ENCODE measurements at regions not wholly inside any gene's neighbourhood (a gene's known extent, or its start where the extent isn't known, plus 50 kb on each side); places are given as distances from the start of the nearest gene placed in this dataset.

DNA sequence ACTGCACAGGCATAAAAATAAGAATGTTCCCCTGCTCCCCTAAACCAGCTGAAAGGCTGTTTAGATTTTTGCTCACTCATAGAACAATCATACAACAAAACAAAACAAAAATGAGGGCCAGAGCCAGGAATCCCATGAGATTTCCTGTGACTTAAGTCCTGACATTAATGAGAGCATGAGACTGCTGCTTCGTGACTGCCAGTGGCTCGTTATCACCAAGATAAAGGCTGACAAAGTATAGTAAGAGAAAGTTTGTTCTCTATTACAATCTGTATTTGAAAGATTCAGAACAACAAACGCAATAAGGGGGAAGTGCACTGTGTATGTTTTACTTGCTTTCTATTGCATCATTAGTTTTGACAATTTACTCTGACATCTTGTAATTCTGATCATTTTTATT, 837.1 kb upstream of the C9orf72 start:
- no peak for TF ChIP-seq CHD1 (IDR thresholded peaks at IDR 0.05; ENCODE audit: low read depth, low read length)
- TF ChIP-seq EZH2 (IDR thresholded peaks at IDR 0.05; ENCODE audit: low read depth, low read length, severe bottlenecking) = no peak
- TF ChIP-seq RXRA (IDR thresholded peaks at IDR 0.05; ENCODE audit: insufficient read depth, low read depth, low read length) = no peak
